Mucosa of descending colon (tissue), 3 donors: ENCODE measurements at regions not wholly inside any gene's neighbourhood (a gene's known extent, or its start where the extent isn't known, plus 50 kb on each side); places are given as distances from the start of the nearest gene placed in this dataset.
"Not testable (repeated sequence)": the region's sequence is repeated elsewhere in the genome, so short reads cannot be mapped to it uniquely, and the experiment has no call there.

ENCODE experiments used
- ATAC-seq: fragments of 200-7000 bp; cut with Tn5 transposase; one replicate; pipeline ENCODE4 v1.9.1; 2020; ENCODE audit warnings: mild to moderate bottlenecking, moderate library complexity
- DNase-seq, 3 donors: peaks; one replicate each; pipeline ENCODE4 v3.0.0-alpha.2; 2020
- H3K36me3 ChIP-seq: fragments of 200-600 bp; one replicate; pipeline ENCODE4 v1.8.0; 2021; ENCODE audit warnings: low read depth, mild to moderate bottlenecking
- H3K4me1 ChIP-seq: fragments of 200-600 bp; one replicate; pipeline ENCODE4 v1.8.0; 2021; ENCODE audit warnings: low read depth, mild to moderate bottlenecking
- H3K4me3 ChIP-seq: fragments of 200-600 bp; one replicate; pipeline ENCODE4 v1.8.0; 2021; ENCODE audit warnings: mild to moderate bottlenecking
- H3K9me3 ChIP-seq: fragments of 200-600 bp; one replicate; pipeline ENCODE4 v1.8.0; 2021; ENCODE audit warnings: mild to moderate bottlenecking
- intact Hi-C, 2 donors: fragments of 100-400 bp; cut with DNase I in 1 of 2; cut with micrococcal nuclease in 1 of 2; formaldehyde crosslinking; loops; one replicate each; pipeline versions ENCODE4 v1.11.0 to v1.11.1; 2022; cut with DNase I, micrococcal nuclease
- donor health status: DM: no; HTN: no; CAD: no; lungs with moderate emphysema.
- donor health status: DM: no; HTN: no; CAD: no.
- donor health status: DM: no; HTN: yes; CAD: no.

DNA sequence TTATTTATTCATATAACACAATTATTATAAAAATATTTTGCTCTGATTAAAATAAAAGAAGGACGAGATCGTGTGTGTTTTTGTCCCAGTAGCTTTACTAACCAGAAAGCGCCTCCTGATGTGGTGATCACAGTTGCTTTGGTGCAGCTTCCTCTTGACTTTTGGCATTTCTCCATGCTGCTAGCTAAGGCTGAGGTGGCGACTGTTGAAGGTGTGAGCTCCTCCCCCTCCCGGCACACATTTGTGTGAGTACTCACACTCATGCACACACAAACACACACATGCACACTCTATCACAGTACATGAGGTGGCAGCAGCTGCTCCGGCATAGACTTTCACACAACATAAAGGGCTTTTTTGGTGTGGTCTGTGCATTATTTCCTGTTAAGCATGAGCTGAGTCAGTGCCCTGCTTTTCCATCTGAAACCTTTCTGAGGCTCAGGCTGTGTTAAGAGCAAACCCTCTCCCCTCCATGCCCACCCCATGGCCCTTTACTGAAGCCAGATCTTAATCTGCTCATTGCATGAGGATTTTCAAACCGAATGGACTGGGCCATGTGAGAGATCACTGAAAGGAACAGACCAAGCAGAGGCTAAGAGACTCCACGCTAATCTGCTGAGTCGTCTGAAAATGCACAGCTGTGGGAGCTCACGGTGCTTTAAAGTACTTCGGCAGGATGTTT, 53.3 kb downstream of the FOXD4L1 start:
- H3K4me1 ChIP-seq, H3K9me3 ChIP-seq, H3K36me3 ChIP-seq, H3K4me3 ChIP-seq, intact Hi-C loops: not testable (repeated sequence)
- ATAC-seq, result peak; percentile 94
- DNase-seq, result peak; percentile 36 to 66 (median 40)

DNA sequence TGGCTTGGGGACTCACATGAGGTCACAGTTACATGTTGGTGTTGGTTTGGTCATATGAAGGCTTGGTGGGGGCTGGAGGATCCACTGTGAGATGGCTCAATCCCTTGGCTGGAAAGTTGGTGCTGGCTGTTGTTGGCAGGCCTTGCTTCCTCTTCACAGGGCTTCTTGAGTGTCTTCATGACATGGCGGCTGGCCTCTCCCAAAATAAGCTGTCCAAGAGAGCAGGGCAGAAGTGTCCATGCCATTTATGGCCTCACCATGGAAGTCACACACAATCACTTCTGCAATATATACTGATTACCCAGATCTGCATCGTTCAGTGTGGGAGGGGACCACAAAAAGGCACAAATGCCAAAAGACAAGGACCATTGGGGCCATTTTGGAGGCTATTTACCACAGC, 61.4 kb downstream of the FOXD4L1 start:
- DNase-seq, H3K9me3 ChIP-seq, H3K4me3 ChIP-seq, intact Hi-C loops, ATAC-seq, H3K4me1 ChIP-seq, H3K36me3 ChIP-seq: not testable (repeated sequence)

DNA sequence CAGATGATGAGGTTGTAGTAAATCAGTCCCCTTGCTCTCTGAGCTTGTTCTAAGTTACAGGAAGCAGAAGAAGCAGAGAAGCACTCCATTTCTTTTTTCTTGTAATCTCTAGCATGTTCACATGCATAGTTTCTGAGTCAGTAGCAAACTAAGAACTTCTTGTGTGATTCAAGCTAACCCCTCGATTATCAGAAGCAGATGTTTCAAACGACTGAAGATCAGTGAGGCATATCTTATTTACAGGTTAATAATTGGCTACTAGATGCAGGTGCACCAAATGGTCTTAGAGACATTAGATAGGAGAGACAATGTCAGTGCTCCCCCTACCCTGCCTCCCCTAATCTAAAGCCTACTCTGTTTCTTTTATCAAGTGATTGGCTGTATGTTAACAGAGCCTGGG, 64.2 kb downstream of the FOXD4L1 start:
- intact Hi-C loops, ATAC-seq, DNase-seq, H3K36me3 ChIP-seq, H3K4me3 ChIP-seq, H3K9me3 ChIP-seq, H3K4me1 ChIP-seq: not testable (repeated sequence)

DNA sequence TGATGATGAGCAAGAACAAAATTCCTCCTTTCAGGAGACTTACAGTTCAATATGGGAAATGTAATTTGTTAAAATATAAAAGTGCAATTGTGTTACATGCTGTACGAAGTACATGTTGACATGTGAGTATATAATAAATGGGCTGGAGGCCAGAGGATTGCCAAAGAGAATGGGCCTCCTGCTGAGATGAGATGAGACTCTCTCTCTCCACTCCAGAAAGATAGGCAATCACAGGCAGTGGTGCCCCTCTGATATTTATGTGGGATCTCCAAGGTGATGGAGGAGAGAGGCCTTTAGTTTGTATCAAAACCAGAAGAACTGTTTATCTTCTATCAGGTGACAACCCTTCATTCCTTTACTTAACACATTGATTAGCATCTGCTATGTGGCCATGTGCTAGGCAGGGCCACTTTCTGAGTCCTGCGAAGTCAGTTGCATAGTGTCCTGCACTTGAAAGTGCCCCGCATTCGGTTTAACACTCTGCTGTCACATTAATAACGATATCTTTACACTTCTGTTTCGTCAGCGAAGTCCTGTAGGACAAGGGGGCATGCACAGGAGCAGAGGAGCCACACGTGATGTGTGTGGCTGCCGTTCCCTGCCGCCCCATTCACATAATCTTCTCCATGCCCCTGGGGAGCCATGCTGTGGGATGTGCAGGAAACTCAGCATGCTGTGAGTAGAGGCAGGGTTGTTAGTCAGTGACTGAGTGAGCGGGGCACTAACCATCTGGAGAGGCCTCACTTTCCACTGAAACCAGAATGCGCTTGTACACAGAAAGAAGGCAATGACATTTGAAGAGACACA, 60.2 kb upstream of the RABL2A start:
- intact Hi-C loops, DNase-seq, H3K36me3 ChIP-seq, H3K9me3 ChIP-seq, H3K4me1 ChIP-seq, ATAC-seq, H3K4me3 ChIP-seq: not testable (repeated sequence)

DNA sequence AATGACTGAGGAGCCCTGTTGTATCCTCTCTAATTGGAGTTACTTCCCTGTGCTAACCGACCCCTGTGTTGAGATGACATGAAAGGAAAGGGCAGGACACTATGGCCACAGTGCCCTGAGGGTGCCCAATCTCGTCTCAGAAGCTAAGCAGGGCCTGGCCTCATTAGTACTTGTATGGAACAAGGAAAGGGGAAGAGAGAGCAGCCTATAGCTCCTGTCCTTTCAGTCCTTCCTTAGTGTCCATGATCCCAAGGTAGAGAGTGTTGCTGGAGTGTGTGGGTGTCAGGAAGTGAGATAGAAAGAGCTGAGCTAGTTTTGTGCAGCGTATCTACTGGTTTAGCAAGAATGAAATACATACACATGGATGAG, 59.6 kb upstream of the RABL2A start:
- H3K36me3 ChIP-seq, H3K4me1 ChIP-seq, ATAC-seq, intact Hi-C loops, H3K4me3 ChIP-seq, DNase-seq, H3K9me3 ChIP-seq: not testable (repeated sequence)

DNA sequence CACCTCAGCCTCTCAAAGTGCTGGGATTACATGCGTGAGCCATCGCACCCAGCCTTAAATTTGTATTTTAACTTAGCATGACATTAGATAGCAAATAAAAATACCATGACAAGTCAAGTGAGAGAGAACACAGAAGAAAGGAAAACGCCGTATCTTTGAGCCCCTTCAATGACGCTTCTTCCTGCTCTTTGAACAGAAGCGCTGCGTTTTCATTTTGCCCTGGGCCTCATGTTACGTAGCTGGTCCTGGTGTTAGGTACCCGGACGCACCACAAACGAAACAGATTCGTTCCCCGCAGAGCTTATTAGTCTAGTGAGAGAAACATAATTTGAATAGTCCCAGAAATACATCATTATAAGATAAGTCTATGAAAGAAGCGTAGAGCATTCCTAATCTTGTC, 58.8 kb upstream of the RABL2A start:
- H3K36me3 ChIP-seq, ATAC-seq, H3K9me3 ChIP-seq, DNase-seq, intact Hi-C loops, H3K4me3 ChIP-seq, H3K4me1 ChIP-seq: not testable (repeated sequence)

DNA sequence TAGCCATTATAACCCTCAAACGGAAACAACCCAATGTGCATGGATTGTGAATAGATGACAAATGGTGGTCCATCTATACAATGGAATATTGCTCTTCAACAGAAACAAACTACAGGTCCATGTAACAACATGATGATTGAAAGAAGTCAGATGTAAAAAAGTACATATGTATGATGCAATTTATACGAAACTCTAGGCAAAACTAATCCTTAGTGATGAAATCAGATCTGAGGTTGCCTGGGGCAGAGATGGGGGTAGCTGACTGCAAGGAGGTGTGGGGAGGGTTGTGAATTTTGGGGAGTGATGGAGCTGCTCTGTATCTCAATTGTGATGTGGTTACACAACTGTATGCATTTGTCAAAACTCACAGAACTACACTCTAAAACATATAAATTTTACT, 57.0 kb upstream of the RABL2A start:
- DNase-seq, intact Hi-C loops, H3K9me3 ChIP-seq, H3K4me1 ChIP-seq, H3K4me3 ChIP-seq, H3K36me3 ChIP-seq, ATAC-seq: not testable (repeated sequence)

DNA sequence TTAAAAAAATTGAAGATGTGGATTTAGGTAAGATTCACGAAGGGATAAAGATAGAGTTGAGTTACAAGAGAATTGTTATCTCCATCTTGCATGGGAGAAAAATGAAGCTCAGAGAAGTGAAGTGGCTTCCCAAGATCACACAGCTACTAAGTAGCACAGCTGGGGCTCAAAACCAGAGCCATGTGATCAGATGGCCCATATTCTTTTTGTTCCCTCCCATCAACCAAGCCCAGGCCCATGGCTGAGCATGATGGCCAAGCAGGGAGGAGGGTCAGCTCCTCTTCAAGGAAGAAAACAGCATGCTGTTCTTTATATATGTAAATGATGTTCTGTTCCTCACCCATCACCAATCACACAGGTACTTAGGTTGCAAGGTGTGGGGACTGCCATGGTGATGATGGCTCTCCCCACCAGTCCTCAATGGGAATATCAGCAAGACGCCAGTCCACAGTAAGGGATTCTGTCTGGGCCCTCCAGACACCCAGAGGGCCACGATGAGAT, 56.5 kb upstream of the RABL2A start:
- not testable (repeated sequence) for ATAC-seq, DNase-seq

DNA sequence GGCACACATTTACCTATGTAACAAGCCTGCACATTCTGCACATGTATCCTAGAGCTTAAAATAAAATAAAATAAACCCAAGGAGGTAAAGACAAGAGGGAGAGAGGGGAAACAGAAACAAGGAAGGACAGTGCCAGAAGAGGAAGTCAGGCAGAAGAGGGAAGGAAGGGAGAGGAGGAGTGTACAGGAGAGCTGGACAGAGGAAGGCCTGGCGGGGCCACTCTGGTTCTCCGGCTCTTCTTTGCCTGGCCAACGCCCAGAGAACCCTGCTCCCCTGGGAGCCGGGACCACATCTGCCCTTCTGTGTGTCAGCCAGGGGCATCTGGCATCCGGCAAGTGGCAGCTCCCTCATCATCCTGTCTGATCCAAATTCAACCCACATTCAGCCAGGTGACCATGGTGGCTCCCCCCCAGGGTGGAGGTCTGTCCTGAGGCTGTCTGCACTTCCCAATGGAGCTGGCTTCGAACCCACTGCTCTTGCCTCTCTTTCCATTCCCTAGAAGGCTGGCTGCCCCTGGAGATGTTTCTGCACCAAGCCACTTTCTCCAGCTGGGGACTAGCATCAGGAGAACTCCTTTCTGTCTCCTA, 55.5 kb upstream of the RABL2A start:
- H3K36me3 ChIP-seq, H3K4me3 ChIP-seq, DNase-seq, H3K4me1 ChIP-seq, intact Hi-C loops, H3K9me3 ChIP-seq: not testable (repeated sequence)
- ATAC-seq, result peak; percentile 19

More for the DNA sequence above, 56.5 kb upstream of the RABL2A start:
- intact Hi-C loops, H3K9me3 ChIP-seq, H3K36me3 ChIP-seq, H3K4me1 ChIP-seq, H3K4me3 ChIP-seq: not testable (repeated sequence)

DNA sequence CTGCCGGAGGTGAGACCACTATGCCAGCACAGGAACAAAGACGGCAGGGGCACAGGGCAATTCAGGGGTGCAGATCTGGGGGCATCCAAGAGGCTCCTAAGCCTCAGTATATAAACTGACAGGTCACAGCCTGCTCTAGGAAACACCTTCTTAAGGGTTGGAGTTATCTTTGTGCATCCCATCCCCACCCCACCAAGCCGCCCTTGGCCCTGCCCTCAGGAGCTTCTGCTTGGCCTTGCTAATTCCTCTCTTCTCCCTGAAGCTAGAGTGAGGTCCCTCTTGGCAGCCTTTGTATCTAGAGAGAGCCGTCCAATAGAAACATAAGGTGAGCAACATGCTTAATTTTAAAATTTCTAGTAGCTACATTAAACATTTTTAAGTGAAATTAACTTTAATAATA, 51.3 kb upstream of the RABL2A start:
- H3K4me1 ChIP-seq, H3K4me3 ChIP-seq, ATAC-seq, DNase-seq, intact Hi-C loops, H3K36me3 ChIP-seq, H3K9me3 ChIP-seq: not testable (repeated sequence)

DNA sequence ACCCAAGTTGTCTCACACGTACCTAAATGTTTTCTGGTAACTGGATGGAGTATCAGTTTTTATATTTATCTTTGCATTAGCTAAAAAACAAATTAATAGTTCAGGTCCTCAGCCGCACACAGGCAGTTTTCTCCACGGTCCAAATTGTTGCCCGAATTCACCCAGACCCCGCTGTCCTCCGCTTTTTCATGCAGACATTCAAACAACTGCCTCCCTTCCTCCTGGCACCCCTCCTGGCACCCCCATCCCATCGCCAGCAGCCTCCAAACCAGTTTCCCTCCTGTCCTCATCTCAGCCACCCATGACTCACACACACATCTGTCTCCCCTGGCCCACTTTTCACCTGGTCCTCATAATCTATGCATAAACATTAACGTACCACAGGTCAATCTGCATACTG, 50.7 kb upstream of the RABL2A start:
- DNase-seq, H3K4me3 ChIP-seq, H3K36me3 ChIP-seq, H3K4me1 ChIP-seq, ATAC-seq, H3K9me3 ChIP-seq, intact Hi-C loops: not testable (repeated sequence)
